ENCODE measurements at regions not wholly inside any gene's neighbourhood (a gene's known extent, or its start where the extent isn't known, plus 50 kb on each side); places are given as distances from the start of the nearest gene placed in this dataset.
"Not testable (repeated sequence)": the region's sequence is repeated elsewhere in the genome, so short reads cannot be mapped to it uniquely, and the experiment has no call there.

DNA sequence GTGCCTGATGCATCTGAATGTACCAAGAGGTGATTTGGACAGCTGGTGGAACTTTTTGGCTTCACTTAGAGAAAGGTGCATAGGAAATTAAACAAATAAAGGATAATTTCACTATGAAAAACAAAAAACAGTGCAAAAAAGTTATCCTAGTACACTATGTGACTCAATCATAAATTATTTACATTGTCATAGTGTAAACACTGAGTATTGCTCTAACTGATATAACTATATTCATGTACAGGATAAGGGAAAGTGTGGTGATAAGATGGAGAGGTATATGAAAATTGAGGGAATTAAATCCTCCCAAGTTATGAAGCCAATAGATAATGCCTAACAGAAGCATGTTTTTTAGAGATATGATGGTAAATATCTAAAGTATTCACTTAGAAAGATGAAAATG, 50.2 kb upstream of the CPNE4 start:
- no peak for DNase-seq (ENCODE audit: low spot score)

DNA sequence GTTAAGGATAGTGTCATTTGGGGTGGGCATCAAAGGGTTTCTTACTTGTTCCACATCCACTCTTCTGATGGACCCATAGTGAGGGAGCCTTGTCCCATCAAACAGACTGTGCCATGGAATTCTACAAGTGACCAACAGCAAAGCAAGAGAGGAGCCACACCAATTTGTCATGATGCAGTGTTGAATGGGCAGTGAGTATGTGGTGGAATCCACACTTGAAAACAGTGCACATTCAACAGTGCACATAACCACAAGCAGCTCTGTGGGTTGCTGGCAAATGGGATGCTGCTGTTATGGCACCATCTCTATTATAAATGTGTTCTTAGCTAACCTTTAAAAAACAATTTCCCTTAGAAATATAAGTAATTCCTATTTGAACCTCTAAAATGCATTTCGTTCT, 52.5 kb upstream of the CPNE4 start:
- DNase-seq (ENCODE audit: low spot score): no peak

GRCh38 chr3:132088291-132088690, 53.5 kb upstream of the CPNE4 start:
- no peak for DNase-seq (ENCODE audit: low spot score)

- DNase-seq (ENCODE audit: low spot score): no peak
Measured at GRCh38 chr3:132090921-132091320, 56.1 kb upstream of the CPNE4 start.

GRCh38 chr3:132116601-132117000, 81.8 kb upstream of the CPNE4 start:
- DNase-seq (ENCODE audit: low spot score): no peak

DNA sequence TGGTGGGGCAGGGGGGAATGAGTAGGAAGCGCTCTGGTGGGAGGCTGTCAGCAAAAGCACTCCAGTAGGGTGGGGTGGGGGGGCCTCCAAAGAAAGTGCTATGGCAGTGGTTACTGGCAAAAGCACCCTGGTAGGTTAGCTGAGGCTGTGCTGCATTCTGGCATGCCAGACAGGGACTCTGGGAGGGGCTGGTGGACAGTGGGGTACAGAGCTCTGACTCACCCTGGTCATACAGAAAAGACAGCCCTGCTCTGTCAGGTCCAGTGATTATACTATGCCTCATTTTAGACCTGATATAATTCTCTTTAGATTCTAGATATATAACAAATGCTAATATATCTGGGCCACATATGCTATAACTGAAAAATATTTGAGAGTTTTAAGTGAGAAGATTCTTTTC, 82.8 kb upstream of the CPNE4 start:
- DNase-seq (ENCODE audit: low spot score): no peak

DNA sequence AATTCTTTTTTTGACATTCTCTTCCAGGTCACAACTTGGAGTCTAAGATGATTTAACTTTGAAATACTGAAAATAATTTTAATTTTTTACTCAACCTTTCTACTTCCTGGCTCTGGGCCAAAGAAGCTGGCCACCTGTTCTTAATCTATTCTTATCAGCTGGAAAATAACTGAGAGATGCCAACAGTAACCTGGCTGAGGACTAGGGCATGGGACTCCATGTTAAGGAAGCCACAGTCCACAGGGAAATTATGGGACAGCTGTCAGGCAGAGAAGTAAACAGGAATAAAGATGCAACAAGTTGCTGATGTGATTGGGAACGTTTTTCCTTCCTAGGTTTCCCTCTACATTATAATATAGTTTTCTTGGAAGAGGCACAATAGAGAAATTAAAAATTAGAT, 84.7 kb upstream of the CPNE4 start:
- no peak for DNase-seq (ENCODE audit: low spot score)

- no peak for DNase-seq (ENCODE audit: low spot score)
Measured at GRCh38 chr3:132124096-132124495, 89.3 kb upstream of the CPNE4 start.

DNA sequence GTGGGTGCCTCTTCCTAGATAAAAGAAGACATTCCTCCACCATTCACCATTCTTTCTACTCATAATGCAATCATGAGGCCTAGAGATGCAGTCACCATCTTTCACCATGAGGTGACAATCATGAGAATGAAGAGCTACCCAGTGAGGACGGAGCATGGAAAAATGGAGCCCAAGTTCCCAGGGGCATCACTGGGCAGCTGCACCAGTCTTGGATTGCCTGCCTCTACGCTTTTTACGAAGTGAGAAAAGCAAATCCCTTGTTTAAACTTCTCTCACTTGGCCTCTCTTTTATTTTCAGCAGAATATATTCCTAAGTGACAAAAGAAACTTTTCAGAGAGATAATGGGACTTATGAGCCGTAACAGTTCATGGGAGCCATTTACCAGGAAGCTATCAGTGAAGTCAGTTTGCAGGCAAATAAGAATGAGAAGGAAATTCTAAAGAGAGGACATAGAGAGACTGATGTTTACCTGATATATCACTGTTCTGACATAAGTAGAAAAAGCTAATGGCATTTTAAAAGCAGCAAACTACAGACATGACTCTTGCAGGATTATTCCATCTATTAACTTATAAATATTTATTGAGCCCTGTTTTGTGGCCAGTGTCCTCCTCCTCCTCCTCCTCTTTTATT, 90.0 kb upstream of the CPNE4 start:
- DNase-seq (ENCODE audit: low spot score): no peak

- peak; percentile 67 for DNase-seq (ENCODE audit: low spot score)
Measured at GRCh38 chr3:132134611-132135010, 99.8 kb upstream of the CPNE4 start.

- peak; percentile 78 for DNase-seq (ENCODE audit: low spot score)
Measured at GRCh38 chr3:132135628-132136333, 101.0 kb upstream of the CPNE4 start.

DNA sequence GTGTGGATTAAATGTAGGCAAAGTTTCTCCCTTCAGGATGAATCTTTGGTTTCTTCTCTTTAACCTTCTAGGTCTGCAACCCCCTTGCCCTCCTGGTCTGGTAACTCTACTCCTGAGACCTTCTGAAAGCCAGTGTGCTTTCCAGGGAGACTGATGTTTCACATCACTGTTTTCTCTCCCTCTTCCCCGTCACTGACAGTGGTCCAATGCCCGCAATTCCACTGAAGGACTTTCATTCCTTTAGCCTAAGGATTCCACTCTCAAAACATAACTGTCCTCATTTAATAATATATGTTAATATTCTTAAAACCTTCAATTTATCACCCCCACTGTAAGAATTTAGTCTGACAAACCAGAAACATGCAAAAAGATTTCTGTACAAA, 101.5 kb upstream of the CPNE4 start:
- DNase-seq (ENCODE audit: low spot score): no peak

- DNase-seq (ENCODE audit: low spot score): not testable (repeated sequence)
Measured at GRCh38 chr3:132136902-132137301, 102.1 kb upstream of the CPNE4 start.

GRCh38 chr3:132145833-132146232, 111.0 kb upstream of the CPNE4 start:
- no peak for DNase-seq (ENCODE audit: low spot score)

GRCh38 chr3:132154619-132155018, 119.8 kb upstream of the CPNE4 start:
- DNase-seq (ENCODE audit: low spot score): no peak

DNA sequence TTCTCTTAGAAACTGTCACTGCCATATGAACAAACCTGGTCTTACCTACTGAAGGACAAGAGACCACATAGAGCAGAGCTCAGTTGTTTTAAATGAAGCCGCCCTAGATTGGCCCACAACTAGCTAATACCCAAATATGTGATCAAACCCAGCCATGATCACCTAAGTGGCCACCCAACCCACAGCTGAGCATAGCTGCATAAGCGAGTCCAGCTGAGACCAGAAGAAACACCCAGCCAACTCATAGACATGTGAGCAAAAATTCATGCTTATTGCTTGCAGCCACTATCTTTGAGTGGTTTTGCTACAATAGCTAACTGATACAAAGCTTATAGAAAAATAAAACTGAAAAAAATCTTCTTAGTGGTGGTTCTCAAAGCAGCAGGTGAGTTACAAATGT, 124.3 kb upstream of the CPNE4 start:
- DNase-seq (ENCODE audit: low spot score): no peak

- DNase-seq (ENCODE audit: low spot score): no peak
Measured at GRCh38 chr3:132160198-132160597, 125.4 kb upstream of the CPNE4 start.

GRCh38 chr3:132161608-132162007, 126.8 kb upstream of the CPNE4 start:
- no peak for DNase-seq (ENCODE audit: low spot score)

DNA sequence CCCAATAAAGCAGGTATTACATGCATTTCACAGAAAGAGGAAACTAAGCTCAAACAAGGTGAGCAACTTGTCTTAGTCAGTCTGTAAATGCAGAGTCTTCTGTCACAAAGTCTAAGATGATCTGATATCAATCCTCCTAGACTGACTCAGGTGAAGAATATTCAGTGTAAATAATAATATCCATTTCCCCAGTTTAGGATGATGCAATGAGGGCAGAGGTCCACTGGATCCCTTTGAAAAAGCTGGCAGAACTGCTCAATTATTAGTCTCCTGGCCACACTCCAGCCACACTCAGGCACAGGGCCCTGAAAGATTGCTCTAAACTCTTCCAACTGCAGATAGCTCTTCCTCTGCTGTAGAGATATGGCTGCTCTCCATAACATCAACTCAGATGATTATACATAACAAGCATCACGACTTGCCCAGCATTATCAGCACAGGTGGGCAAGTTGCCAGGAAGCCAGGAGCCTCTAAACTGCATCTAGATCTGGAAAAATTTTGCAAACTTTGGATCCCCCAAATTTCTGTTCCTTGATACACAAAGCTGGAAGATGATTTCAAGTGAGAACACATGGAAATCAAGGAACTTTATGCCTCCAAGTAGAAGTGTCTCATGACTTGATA, 129.8 kb upstream of the CPNE4 start:
- DNase-seq (ENCODE audit: low spot score): no peak

DNA sequence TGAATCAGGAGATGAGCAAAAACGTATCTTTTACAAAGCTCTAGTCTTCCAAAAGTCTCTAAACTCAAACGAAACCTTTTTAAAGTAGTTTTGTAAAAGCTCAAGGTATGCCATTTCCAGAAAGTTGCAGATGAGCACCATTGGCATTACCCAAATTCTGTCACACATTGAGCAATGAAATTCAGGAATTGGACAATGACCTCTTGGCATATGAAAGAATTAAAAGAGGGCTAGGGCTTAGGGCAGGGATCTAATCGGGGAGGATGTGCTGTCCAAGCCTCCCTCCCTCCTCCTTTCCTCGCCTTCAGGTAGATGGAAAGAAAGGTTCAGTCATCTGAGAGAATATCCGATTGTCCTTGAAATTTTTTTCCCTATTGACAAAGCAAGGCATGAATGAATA, 133.1 kb upstream of the CPNE4 start:
- no peak for DNase-seq (ENCODE audit: low spot score)

GRCh38 chr3:132174500-132174899, 139.7 kb upstream of the CPNE4 start:
- DNase-seq (ENCODE audit: low spot score): no peak

- DNase-seq (ENCODE audit: low spot score): peak; percentile 38
Measured at GRCh38 chr3:132180337-132180791, 136.8 kb upstream of the ACP3 start.

GRCh38 chr3:132183811-132184210, 133.4 kb upstream of the ACP3 start:
- DNase-seq (ENCODE audit: low spot score): no peak

DNA sequence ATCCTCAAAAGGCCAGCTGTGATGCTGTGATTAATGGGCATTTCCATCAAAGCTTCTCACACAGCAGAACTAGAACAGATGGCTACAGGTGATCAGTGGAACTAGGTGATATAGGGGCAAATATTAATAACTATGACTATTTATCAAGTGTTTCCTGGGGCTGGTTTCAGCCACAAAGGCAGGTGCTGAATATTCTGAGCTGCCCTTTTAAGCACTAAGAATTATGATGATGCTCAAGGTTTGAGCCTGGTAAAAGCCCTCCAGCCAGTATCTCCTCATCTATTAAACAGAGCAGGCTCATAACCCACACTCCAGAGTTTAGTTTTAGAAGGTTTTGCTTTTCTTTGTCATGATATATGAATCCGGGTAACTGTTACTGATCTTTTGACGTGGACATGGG, 129.5 kb upstream of the ACP3 start:
- DNase-seq (ENCODE audit: low spot score): no peak
